ENCODE measurements at regions not wholly inside any gene's neighbourhood (a gene's known extent, or its start where the extent isn't known, plus 50 kb on each side); places are given as distances from the start of the nearest gene placed in this dataset.

DNA sequence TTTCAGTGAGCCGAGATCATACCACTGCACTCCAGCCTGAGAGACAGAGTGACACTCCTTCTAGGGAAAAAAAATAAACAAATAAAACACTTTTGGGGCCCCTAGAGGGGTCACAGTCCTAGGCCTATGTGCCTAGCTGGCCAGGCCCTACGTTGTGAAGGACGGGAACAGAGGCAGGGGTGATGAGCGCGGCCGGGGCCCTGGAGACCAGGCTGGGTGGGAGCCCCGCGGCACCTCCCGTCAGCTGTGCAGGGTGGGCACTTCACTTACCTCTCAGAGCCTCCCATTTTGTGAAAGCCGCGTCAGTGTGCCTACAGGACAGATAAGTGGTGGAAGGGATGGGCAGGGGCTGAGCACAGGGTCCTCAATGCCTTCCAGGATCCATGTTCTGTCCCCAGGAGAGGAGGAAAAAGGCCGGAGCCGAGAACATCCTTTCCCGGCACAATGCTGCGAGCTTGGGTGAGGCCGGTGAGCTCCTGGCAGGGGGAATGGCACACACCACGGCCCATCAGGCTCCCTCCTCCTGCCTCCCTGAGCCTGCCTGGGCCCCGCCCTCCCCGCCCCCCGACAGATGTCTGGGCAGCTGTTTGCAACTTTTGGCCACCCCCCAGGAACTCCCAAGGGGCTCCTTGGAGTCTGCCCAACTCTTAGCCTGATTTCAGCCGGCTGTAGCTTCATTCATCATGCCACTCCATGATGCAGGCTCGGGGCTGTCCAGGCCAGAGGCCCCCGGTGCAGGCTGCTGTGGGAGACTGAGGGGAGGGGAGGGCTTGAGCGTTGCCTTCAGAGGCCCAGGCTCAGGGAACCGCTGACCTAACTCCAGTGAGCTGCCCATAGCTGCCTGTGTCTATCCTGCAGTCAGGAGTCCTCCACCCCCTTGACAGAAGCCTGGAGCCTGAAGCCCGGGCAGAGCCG is 196.5 kb downstream of the TFCP2L1 start:
- DNase-seq, result peak; percentile 84

DNA sequence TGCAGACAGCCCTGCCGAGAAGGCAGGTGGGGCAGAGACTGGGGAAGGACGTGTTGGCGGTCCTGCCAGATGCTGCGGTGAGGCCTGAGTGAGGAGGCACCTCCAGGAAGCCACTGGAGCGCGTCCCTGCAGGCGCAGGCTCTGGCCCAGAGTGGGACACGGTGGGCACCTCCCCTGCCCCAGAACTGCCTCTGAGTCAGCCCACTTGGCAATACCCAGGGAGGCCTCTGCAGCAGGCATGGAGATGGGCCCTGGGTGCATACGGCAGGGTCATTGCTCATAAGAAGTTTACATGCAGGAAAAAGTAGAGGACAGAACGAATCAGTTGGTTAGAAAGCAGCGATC is 195.9 kb downstream of the TFCP2L1 start:
- no peak for DNase-seq

DNA sequence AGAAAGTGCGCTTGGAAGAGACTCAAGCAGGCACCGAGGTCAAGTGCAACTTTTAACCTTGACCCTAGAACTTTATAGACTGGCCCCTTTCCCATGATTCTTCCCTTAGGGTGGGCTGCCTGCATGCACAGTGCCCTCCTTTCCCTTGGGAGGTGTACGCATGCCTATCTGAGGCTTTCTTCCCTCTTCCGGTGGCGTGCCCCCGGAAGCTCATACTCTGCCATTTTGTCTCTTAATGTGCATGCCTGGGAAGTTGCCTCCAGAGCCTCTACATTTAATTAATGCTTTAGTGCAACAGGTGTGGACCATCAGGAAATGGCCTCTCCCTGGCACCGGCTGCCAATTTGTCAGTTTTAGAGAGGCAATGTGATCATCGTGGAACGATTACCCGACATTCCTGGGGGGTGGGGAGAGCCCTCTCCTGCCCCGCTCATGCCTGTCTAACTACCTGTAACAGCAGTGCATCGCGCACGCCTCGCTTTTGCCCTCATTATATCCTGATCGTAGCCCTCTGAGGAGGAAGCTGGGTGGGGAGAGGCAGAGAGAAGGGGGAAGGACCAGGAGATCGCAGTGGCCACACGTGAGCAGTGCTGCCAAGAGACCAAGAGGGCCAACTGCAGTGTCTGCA is 194.8 kb downstream of the TFCP2L1 start:
- DNase-seq, result peak; percentile 55

DNA sequence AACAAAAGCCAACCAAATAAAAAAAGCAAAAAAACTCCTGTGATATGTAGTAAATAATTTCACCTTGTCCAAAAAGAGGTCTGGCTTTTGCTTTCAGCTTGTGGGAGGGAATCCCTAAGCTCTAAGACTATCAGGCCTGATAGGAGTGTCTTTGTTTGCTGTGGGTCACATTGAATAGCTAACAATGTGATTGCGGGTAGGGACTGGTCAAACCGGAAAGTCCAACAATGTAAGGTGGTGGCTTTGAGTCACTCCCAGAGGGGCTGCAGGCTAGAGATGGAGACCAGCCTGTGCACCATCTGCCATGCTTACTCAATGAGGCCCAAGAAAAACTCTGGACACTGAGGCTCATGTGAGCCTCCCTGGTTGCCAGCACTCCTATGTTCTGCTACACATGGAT is 192.9 kb downstream of the TFCP2L1 start:
- no peak for DNase-seq

DNA sequence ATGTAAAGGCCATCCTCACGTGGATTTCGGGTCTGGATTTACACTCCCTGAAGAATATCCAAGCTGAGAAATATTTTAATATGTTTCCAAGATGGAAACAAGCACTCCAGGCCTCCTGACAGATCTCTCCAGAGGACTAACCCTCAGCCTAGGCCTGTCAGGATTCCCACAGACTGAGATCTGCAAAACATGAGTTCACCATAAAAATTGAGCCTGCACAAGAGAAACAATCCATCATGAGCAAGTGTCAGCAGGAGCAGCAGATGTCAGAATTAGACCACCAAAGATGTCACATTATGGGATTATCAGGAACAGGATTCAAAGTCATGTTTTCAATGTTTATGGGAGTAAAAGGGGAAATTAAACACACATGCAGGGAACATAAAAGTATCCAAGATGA is 191.3 kb downstream of the TFCP2L1 start:
- DNase-seq, result no peak

DNA sequence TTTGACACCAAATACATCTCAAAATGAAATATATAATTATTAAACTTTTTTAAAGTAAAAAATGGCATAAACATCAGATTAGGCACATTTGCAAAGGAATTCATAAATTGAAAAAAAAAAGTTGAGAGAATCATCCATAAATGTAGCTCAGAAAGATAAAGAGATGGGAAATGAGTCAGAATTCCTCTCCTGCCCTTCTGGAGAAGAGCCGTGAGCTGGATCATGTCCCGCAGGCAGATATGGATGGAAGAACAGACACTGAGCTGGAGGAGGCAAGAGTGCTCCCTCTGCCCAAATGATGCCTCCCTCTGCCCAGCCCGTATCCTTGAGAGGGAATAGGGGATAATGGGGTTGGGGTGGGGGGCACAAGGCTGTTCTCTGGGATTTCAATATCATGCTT is 190.9 kb downstream of the TFCP2L1 start:
- no peak for DNase-seq

DNA sequence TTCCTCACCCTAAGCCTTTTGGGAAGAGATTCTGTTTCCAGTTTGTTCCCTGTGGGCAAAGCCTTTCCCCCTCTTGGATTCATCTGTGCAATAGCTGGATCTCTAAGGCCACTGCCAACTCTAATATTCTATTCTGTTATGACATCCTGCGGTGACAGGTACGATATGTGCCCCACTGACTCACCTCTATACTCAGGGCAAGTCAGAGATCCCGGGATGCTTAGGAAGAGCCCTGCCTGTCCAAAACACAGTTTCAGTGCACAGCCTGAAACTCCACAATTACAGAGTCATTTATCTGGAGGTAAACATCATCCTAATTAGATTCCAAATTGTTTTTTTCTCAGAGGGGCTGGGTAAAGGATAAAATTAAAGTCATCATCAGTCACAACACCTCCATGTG is 190.2 kb downstream of the TFCP2L1 start:
- no peak for DNase-seq

DNA sequence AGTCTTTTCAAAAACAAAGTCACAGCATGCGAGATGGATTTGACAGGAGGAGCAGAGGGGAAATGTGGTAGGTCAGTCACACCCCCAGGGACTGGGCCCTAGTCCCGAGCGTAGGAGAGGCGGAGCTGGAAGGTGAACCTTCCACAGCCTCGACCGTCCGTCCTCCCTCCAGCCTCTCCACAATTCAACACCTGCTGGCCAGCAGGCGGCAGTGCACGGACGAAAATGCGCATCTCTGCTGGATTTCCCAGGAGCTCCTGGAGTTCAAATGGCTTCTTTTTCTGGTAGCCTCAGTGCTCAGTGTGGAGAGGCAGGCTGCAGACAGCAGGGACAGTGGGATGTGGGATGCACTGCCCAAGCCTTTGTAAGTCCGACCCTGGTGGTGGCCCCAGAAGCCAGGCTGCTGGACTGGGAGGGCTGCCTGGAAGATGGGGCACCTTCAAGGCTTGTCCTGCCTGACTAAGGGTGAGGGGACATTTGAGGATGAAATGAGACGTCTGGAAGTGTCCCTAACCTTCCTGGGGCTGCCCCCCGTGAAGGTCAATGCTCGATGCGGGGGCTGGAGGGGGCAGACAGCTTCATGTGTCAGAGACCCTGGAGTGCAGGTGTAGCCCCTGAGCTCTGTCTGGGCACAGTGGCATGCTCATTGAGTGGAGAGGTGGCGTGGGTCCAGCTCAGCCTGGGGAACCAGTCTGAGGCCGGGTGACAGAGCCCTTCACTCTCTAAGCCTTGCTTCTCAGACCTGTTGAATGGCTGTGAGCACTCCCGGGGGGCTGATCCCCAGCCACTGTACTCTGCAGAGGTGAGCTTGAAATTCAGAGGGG is 189.5 kb downstream of the TFCP2L1 start:
- DNase-seq, result peak; percentile 81

DNA sequence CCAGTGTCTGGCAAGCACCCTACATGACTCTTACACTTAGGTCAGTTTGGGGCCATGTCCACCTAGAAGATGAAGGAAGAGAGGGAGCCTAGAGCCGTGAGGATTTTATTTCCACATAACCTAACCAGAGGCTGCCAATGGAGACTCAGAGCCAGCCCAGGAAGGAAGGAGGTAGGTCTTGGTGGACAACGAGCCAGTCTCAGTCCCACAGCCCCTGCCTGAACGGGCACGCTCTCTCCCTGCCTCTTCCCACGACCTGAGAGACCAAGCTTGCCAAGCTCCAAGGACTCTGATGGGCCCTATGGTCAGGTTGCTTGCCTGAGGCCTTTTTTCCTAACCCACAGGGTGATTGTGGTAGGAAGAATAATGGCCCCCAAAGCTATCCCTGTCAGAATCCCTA is 188.4 kb downstream of the TFCP2L1 start:
- no peak for DNase-seq

DNA sequence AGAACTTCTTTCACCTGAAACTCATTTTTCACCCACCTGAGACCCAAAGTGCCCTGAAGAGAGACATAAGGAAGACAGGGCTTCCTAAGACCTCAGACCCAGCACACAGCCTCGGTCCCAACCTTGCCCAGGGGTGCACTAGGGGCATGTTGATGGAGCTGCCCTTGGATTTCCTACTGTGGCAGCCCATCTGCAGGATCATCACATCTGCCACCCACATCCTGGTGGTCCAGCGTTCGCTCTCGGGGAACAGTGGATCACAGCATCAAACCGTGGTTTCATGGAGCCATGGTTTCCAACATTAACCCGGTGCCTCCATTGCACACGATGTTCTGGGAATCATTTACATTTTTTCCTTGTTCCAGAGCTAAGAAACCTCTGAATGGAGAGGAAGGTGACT is 186.4 kb downstream of the TFCP2L1 start:
- no peak for DNase-seq

DNA sequence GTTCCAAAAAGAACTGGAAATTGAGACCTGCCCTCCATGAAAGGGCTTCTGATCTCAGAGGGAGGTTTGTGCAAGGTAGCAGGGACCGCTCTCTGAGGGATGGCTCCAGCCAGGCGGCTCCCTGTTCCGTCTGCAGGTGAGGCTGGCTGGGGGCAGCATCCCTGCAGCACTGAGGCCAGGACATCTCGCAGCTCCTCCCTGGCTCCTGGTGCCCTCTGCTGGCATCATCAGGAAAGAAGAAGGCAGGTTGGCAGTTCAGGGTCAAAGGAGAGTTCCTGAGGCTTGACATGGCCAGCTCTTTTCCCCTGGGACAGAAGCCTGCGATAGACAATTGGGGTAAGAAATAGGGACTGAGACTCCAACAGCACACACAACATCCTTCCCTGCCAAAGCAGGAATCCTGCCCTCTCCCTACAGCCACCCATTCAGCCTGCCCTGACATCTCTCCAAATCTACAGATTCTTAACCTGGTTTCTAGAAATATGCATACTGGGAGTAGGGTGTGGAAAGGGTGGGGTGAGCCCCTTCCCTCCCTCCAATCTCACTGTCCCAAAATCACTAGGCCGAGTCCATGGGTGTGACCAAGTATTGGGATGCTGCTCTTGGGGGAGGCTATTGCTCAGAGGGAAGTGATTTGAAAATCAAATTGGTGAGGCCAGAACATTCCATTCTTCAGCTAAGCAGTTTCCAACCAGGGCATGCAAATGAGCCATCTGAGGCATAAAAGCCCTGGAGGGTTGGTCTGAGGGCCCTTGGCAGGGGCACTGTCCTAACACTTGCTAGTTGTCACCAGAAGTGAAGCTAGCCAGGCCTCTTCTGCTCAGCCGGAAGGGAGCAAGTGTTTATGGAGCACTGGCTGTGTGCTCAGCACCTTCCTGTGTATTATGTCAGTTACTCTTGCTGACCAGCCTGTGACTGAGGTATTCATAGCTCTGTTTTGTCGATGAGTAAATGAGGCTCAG is 185.4 kb downstream of the TFCP2L1 start:
- DNase-seq, result peak; percentile 42

DNA sequence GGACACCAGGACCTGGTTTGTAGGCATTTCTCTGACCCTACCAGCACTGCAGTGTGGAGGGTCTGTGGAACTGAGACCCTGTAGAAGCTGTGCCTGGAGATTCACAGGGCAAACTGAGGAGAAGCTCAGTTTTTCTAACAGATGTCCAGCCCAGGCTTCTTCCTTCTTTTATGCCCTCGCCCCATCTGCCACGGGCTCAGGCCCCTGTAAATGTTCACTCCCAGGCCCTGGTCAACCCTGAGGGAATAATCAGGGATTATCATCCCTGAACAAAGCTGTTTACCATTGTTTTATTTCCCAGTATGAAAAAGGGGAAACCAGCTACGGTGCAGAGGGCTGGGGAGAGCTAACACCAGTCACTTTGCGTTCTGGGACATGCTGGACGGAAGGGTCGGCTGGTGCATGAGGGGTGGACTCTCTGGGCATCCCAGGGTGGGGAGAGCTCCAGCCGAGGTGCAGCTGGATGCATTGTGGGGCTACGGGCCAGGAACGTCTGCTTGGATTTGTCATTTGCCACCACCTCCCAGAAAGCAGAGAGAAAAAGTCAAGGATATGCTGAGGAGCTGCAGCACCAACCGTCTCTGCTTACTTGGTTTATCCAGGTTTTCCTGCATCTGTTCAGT is 183.8 kb downstream of the TFCP2L1 start:
- no peak for DNase-seq

DNA sequence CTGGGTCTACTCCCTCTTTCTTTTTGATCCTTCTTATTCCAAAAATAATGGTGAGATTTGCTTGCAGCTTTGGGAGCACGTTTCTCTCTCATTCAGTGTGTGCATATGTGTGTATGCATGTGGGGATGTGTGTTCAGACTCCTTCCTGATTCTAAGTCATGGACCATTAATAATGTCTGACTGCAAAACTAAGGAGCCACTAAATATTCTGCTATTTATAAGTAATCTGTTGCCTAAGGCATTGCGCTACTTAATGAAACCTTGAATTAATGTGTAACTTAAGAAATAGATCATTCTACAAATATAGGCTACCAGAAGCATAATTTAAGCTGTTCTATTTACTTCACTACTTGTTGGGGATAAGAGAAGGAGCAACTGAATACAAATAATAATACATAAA is 182.1 kb downstream of the TFCP2L1 start:
- DNase-seq, result no peak

DNA sequence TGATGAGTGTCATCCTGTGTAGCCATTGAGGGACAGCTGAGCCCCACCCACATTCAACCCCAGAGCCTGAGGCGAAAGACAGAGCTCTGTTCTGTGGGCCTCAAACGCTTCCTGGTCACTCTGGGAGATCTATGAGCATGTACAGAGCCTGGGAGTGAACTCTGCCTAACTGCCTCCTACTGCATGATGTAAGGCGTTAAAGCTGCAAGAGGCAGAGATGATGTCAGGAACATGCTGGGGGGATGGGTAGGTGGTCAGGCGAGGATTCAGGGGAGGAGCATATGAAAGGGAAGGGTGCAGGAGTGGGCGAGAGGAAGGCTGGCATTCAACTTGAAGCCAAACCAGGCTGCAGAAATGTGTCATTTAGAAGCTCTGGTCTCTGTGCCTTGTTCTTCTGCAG is 181.0 kb downstream of the TFCP2L1 start:
- DNase-seq, result no peak

DNA sequence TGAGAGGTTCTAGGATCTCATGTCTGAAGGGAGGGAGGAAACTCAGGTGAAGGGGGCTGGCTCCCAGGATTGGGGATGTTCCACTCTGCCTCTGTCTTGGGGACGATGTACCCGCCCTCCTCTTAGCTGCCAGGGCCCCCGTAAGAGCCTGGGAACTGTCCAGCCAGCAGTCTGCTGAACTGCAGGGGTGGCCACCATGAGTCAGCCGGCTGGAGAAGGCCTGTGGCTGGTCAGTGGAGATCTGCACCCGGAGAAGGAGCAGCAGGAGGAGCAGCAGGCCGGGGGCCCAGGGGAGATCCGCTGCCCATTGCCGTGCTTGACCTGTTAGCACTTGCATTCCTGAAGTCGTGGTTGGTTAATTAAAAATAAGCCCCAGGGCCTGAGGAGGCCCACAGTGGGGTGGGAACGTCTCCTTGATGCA is 180.3 kb downstream of the TFCP2L1 start:
- no peak for DNase-seq

DNA sequence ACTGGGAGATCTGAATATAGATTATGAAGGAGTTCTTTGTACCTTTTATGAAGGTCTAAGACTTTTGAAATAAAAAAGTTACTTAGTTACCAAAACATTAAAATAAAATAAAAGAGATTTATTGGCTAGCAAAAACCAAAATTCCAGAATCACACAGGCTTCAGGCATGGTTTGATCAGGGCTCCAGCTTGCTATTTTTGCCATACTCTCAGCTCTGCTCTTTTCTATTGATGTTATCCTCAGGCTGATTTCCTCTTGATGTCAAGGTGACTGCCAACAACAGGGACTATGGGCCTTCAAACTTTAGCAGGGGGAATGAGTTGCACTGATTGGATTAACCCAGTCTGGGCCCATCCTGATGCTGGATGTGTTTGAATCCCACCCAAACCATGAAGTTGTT is 174.1 kb downstream of the TFCP2L1 start:
- no peak for DNase-seq

DNA sequence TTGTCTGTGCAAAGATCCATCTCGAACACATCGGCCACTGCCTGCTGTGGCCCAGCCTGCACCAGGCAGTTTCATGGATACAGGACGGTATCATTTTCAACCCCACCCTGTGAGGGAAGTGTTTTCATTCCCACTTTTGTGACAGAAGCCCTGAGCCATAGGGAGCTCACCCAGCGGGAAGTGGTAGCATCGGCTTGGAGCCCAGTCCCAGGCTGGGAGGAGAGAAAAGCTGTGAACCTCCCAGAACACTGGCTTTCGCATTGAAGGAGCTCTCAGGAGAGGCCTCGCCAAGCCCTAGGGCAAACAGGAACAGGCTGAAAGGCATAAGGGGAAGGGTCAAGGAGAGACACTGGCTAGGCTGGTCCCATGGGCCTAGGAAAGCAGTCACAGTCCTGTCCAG is 166.1 kb downstream of the TFCP2L1 start:
- DNase-seq, result no peak

DNA sequence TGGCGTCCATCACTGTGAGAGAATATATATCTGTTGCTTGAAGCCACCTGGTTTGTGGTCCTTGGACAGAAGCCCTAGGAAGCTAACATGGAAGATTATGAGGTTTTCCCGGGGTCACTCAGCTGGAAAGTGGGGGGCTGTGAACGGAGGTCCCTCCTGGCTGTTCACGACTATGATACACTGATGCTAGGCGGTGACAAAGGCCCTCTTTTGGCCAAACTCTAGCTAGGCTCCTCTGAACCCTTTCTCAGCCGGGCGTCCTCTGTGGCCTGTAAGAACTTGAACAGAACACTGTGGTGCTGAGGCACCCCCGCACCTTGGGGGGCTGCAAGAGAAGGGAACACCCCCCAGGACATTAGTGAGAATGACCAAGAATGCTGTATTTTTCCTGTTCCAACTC is 164.6 kb downstream of the TFCP2L1 start:
- DNase-seq, result no peak

DNA sequence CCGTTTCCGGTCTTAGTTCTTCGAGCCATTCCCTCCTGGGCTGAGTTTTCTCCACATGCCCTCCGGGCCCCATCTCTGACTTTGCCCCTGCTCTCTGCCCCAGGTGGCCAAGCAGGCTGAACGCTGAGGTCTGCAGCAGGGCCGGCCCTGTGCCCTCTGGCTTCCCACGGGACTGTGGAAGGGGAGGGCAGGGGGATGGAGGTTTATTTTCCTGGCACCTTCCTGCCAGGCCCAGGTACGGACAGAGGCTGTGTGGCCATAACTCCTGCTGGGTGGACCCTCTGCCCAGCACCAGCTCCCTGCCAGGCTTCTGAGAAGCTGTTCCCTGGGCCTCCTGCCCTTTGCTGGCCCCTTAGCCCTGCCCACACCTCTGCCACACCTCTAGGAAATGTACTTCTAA is 164.0 kb downstream of the TFCP2L1 start:
- DNase-seq, result no peak

DNA sequence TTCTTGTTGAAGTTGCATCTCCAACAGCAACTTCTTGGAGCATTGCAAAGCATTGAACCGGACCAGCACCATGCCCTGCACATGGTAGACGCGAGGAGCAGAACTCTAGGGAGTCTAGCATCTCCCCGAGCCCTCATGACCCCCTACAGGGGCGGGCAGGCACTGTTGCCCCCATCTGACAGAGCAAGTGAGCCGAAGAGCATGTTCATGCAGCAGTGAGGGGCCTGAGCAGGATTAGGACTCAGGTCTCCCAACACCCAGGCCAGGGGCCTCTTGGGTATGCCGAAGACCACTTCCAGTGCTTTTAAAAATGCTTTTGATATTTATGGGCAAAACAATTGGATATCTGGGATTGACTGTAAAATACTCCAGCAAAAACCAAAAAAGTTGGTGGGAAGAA is 163.3 kb downstream of the TFCP2L1 start:
- DNase-seq, result no peak

DNA sequence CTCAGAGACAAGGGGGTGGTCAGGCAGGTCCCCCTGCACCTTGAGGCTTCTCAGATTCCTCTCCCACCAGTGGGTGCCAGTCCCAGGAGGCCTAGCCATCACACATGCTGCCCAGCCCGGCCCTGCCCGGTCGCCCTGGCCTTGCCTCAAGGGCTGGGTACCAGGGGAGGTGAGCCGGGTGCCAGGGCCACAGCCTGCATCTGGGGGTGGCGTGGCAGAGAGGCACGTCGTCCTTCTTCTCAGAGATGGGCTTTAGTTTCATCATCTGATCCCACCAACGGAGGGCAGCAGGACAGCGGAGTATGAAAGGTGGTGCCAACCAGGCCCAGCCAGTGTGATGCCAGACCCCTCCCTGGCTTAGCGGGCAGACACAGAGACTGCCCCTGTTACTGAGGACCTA is 161.7 kb downstream of the TFCP2L1 start:
- DNase-seq, result no peak

DNA sequence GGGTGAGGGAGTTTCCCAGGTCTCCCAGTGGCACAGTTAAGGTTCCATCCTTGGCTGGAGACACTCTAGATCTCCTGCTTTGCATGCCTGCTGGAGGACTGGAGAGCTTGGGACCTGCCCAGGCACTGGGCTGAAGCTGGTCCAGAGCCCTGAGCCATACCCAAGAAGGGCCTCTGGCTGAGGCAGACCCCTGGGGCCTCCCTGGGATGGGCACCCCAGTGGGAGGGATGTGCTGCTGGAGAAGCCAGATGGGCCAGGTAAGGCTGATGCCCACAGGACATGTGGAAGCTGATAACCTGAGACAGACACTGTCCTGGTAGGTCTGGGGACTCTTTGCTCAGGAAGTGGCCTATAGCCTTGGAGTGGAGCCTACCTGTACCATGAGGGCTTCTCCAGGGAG is 160.7 kb downstream of the TFCP2L1 start:
- no peak for DNase-seq

All from NCI-H69 (cell line).